HepG2 (cell line): ENCODE measurements at regions not wholly inside any gene's neighbourhood (a gene's known extent, or its start where the extent isn't known, plus 50 kb on each side); places are given as distances from the start of the nearest gene placed in this dataset.

Source experiments
- MTA3 ChIP-seq: sonication (generic); formaldehyde crosslinking; IDR thresholded peaks from 2 replicates; pipeline ENCODE4 v1.4.0; 2020; ENCODE audit warnings: missing genetic modification reagents
- PHB2 ChIP-seq: fragments of 450-650 bp; IDR thresholded peaks from 2 replicates; pipeline ENCODE4 v1.6.1; 2018; ENCODE audit not compliant: partially characterized antibody
- TBL1XR1 ChIP-seq: fragments of 150-350 bp; IDR thresholded peaks from 2 replicates; pipeline ENCODE4 v1.6.1; 2014; ENCODE audit warnings: borderline replicate concordance, low read length; ENCODE audit not compliant: partially characterized antibody
- YY1 ChIP-seq: IDR thresholded peaks from 2 replicates; pipeline ENCODE4 v1.6.1; 2011; ENCODE audit warnings: low read length, low read depth, moderate library complexity, mild to moderate bottlenecking; ENCODE audit not compliant: insufficient read depth, insufficient replicate concordance
- ZNF850 ChIP-seq: sonication (generic); formaldehyde crosslinking; conservative IDR thresholded peaks from 2 replicates; pipeline ENCODE4 v1.9.0; 2021; ENCODE audit warnings: mild to moderate bottlenecking, missing genetic modification reagents

DNA sequence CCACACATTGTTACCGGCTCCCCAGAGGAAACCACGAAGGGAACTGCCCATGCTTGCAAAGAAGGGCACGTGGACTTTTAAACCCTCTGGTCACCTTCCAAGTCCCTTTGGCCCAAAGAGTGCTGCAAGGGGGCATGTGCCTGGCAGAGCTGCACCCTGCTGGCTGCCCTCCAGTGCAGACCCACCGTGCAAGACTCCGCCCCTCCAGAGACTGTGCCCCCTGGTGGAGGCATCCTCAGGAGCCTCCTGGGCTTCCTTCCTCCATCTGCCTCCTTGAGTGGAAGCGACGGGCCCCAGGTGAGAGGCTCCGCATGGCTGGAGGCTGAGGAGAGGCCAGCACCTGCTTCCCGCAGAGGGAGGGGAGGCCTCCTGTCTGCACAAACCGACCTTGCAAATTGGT is 100.6 kb downstream of the CRYAA start:
- no peak for TF ChIP-seq TBL1XR1
- no peak for TF ChIP-seq ZNF850 (CRISPR knock-in tag)
- no peak for TF ChIP-seq PHB2
- no peak for TF ChIP-seq MTA3 (CRISPR knock-in tag)
- TF ChIP-seq YY1 = no peak
